ENCODE measurements at regions not wholly inside any gene's neighbourhood (a gene's known extent, or its start where the extent isn't known, plus 50 kb on each side); places are given as distances from the start of the nearest gene placed in this dataset.
"Not testable (repeated sequence)": the region's sequence is repeated elsewhere in the genome, so short reads cannot be mapped to it uniquely, and the experiment has no call there.

DNA sequence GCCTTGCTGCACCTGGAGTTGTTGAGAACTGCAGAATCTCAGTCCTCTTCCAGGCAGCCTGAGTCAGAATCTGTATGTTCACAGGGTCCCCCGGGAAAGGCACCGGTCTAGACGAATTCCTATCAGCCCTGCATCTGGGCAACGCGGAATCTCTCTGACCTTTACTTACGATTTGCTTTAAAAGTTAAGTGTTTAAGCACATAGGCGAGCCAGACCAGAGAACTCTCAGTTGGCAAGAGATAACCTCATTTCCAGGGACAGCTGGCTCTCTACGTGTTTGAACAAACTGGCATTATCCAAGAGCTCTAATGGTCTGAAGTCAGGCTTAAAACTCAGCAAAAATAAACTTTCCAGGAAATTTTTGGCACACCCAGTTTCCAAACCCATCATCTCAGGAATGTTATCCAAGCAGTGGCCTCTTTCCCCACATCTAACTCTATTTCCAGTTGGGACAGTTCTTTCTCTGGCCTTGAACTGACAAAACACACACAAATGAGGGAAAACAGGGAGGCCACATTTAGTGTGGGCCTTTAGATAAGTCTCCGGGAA lies 53.4 kb downstream of the HES1 start:
- peak; percentile 47 for DNase-seq

DNA sequence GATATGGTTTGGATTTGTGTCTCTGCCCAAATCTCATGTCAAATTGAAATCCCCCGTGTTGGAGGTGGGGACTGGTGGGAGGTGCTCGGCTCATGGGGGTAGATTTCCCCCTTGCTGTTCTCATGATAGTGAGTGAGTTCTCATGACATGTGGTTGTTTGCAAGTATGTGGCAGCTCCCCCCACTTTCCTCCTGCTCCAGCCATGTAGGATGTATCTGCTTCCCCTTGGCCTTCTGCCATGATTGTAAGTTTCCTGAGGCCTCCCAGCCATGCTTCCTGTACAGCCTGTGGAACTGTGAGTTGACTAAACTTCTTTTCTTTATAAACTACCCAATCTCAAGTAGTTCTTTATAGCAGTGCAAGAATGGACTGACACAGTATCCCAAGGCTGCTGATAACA lies 55.9 kb downstream of the HES1 start:
- DNase-seq = not testable (repeated sequence)

DNA sequence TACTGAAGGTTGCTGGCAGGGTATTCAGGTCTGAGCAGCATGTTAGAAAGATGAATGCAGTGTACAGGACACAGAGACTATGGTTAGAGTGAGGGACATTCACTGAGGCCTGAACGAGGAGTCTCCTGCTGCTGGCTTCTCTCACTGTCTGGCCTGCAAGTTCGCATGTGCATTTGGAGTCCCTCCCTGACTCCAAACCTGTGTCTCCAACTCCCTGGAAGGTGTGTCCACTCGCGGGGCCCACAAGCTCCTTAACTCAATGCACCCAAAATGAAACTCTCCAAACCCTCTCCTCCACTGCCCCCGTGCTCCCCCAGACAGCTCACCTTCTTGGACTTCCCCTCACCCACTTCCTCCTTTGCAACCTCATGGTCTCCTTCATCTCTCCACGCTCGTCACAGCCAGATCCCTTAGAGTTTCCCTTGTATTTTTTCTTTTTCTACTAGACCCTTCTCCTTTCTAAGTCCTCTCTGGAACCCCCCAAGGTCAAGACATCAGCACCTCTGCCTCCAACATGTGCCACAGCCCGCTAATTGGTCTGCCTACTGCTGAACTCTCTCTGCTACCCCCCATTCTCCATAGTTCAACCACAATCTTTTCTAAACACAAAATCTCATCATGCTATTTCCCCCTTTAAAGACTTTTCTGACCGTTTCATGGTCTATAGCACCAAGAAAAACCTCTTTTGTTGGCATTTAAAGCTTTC lies 58.3 kb downstream of the HES1 start:
- no peak for DNase-seq

DNA sequence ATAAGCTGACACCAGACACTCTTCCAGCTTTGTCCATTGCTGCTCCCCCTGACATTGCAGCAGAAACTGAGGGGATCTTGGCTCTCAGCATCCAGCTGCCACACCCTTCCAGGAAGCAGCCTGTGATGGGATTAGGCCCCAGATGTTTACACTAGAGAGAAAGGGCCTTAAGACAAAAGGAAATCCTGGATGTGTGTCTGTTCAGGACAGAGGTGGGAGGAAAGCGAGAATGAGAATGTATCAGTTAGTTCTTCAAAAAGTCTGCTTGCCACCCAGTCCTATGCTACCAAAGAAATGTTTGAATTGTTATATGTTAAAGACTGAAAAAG lies 58.8 kb downstream of the HES1 start:
- no peak for DNase-seq

DNA sequence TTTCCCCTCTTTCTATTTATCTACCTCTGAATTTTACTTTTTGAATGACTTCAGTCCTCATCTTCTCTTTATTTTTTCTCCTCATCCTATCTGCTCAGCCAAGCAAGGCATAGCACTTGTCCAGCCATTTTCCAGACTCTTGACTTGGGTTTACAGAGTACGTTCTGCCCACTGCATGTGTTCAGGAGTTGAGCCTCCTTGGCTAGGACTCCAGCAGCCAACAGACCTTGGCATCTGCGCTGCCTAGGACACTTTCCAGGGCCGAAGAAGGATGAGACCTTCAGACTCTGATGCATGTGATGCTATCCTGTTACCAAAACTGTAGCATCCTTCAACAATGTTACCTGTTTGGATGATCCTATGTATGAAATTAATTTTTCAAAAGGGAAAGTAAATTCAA lies 59.7 kb downstream of the HES1 start:
- DNase-seq = no peak

DNA sequence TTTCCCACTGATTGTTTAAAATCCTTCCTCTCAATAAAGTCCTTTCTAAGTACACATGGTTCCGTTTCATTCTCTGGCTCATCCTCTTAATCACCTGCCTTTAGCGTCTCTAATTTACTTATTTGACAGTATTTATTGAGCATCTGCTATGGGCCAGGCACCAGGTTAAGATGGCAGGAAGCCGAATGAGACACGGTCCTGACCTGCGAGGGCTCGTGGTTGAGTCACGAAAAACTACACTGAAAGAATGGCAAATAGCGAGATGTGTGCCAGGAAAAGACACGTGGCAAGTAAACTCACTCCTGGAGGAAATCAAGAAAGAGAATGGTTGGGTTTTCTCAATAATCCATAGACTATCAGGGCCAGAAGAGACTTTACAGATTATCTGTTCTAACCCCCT lies 60.9 kb downstream of the HES1 start:
- DNase-seq = no peak

DNA sequence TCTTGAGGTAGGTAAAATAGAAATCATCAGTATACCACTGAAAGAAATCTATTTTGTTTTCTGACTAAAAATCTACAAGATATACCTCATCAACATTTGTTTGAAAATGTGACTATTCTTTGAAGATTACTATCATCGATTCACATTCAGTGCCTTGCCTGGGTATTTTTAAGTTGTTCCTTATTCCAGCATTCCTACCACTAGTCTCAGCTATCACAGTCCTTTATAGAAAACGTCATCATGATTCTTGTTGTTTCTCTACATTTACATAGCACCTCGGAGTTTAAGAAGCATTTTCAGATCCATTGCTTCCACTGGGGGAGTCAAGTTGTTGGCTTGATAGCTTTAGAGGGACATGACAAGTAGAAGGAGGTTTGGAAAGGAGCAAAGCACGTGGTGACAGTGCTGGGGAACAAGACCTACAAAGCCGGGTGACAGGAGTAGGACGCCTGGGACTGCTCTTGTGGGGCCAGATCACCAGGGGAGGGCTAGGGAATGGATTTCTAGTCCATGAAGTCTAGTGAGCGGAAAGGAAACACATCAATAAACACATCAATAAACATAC lies 61.5 kb downstream of the HES1 start:
- no peak for DNase-seq

DNA sequence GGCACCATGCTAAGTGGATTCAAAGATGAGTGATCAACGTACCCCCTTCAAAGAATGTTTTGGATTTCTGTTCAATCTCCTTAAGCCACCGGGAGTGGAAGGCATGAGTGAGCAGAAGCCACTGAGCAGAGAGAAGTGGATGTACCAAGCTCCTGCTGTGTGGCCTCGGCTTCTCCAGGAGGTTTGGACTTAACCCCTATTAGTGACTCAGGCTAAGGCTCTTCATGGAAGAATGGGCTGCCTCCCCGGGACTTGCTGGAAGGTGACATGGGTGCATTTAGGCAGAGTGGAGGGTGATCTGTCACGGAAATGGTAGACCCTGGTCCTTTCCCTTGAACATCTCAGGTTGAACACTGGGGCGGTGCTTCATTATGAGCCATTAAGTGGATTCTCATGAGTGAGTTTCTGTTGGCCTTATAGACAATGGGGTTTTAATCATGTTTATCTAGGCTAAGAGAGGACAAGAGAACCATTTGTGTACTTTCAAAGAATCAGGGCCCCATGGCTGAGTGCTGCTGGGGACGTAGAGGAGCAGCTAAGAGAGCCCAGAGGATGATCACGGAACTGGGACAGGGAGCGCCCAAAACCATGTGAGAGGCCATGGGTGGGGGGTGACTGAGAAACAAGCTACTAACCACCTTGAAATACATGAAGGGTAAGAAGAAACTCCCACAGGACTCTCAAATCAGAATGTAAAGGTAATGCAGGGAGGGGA lies 62.2 kb downstream of the HES1 start:
- no peak for DNase-seq

DNA sequence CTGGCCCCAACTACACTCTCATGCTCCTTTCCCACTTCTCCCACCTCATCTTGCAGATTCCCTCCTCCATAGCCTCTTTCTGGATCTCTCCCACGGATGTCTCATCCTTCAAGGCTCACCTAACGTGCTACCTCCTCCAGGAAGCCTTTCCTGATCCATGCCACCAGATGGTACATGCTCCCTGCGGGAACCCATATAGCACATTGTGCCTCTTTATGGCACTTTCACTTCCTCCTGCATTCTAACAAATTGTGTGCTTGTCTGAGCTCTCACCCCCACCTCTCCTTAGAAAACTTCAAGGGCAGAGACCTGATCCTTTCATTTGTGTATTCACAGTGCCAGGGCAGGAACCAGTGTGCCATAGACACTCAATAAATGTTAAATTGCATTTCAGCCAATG lies 63.0 kb downstream of the HES1 start:
- DNase-seq = no peak

DNA sequence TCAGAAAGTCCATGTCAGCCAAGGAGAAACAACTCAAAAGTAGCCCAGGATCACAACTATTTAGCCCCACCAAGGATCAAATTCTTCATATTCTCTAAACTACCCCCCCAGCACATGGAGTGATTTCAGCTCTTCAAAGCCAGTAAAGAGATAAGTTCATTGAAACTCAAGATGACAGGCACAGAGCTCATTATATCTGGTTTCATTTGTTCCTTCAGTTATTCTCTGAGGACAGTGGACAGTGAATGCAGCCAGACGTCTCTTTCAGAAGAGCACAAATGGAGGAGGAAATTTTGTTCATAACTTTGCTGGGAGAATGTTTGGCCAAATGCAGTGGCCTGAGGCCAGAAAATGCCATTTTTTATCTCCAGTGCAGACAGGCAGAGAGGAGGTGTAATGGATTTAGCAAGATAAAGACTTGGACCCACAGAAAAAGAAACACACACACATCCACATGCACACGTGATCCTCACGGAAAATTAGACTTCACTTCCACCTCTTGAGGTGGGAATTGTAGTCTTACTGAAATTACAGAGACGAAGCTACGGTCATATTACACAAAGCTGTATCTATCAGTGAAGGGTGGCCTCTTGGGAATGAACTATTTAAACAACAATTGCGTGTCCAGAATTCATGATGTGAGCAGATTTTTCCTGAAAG lies 64.6 kb downstream of the HES1 start:
- DNase-seq = no peak

DNA sequence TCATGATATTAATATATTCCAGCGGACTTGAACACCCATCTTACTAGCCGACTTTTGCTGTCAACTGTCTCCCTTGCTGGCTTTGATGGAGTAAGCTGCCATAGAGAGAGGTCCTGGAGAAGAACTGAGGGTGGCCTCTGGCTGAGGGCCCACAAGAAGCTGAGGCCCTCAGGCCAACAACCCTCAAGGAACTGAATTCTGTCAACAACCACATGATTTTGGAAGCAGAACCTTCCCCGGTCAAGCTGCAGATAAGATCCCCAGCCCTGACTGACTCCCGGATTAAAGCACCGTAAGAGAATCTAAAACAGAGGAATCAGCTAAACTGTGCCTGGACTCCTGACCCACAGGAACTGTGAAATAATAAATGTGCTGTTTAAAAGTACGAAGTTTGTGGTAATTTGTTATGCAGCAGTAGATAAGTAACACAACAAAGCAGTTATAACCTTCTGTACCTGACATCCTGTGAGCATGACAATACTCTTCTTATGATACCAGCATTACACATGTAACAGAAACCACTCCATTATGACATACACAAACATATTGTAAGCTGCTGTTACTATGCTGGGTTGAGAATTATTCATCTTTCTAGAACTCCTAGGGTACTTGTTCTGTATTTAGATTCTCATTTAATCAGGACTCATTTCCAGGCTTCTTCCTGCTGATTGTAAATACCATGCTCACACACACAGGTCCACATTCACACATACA lies 66.2 kb downstream of the HES1 start:
- DNase-seq = no peak

DNA sequence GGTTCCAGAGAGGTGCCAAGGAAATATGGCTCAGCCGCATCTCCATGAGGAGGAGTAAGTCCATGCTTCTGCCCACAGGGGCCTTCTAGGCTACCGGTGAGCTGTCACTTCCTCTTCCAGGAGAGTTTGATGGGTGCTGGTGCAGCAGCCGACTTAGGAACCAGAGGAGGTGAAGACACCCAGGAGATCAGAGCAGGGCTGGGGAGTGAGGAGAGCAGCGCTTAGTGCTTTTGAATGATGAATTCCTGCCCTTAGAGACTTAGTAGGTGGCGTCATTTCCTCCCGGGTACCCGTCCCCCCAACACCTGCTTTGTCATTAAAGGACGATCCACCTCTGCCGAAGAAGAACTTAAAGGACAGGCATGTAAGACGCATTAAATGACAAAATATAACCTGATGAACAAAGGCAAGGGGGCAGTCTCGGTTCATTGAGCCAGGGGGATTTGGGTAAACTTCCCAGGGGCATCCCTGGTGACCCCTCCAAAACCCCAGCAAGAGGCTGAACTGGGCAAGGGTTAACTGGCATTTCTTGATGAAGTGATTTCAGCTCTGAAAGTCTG lies 67.6 kb downstream of the HES1 start:
- peak; percentile 57 for DNase-seq

DNA sequence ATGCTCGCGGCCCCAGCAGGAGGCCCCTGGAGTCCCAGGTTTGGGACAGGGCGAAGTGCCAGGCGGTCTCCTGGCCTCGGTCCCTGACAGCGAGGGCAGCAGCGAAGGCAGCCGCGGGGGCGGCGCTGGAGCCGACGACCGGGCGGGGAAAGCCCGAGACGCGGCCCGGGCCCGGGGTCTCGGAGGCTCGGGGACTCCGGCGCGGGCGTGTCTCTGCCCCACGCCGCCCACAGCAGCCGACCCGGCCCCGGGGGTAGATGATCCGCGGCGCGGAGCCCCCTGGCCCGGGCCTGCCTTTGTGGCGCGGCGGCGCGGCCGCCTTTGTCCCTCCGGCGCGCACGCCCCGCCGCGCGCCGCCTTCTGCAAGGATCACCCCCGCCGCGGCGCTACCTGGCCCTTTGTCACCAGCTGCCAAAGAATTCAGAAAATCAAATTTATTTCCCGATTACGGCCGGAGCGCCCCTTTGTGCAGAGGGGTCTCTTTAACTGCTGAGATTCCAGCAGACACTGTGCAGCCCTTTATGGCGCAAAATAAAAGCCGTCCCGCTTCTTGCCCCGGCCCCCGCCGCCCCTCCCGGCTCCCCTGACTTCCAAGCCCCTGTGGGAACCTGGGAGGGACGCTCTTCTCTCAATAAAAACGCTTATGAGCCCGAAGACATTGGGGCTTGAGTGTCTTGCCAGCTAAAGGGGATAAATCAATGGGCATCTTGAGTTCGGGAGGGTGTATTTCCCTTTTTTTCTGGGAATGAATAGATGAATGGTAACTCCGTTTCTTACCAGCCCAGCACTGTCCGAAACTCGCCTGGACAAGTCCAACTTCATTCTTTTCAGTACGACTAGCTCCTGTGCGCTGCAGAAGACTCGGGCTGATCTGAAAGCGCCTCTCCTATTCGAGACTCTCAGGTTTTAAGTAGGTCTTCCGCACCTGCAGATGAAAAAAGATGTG lies 68.4 kb downstream of the HES1 start:
- DNase-seq = peak; percentile 71

DNA sequence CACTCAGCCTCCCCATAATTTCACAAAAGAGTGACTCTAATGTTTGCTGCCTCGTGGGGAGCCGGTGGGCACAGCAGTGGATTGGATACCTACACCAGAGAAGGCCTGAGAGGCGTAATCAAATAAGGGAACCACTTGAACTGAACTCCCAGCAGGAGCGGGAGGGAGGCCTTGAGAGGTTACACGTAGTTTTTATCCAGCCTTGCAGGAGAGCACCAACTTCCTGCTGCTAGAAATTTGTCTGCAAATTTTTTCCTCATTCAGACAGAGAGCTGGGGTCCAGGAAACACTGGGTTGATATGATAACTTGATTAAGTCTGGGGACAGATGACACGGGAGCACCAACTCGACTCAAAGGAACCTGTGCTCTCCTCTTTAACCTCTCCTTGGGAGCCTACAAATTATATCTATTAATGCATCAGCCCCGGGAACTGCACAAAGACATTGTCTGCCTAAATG lies 69.8 kb downstream of the HES1 start:
- peak; percentile 82 for DNase-seq

DNA sequence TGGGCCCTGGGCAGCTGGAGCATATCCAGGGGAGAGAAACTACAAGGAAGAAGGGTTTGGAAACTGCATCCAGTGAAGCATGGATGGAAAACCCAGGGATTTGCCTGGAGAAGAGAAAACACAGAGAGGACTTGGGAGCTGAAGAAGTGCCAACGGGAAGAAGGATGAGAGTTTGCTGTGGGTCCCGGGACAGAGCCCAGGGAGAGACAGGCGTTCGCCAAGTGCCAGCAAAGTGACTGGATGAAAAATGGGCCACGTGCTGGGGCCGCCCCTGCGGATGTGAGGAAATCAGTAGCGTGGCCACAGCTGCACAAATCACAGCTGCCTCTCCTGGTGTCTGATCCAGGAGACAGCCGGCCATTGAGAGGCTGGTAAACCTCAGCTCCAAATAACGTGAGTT lies 70.4 kb downstream of the HES1 start:
- DNase-seq = peak; percentile 50

DNA sequence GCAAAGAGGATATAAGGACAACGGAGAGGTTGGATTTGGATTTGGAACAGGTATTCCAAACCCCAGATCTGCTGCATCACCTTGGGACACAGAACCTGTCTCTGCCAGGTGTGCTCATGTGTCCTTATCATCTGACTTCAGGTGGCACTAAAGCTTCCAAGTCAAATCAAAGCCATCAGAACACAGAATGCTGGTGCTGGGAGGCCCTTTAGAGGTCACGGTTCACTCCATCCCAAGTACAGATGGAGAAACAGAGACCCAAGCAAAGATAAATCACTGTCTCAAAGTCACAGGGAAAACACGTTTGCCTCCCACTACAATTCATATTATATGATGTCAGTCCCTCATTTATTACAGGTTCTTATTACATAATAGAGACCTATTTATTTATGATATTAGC lies 72.8 kb downstream of the HES1 start:
- DNase-seq = no peak

DNA sequence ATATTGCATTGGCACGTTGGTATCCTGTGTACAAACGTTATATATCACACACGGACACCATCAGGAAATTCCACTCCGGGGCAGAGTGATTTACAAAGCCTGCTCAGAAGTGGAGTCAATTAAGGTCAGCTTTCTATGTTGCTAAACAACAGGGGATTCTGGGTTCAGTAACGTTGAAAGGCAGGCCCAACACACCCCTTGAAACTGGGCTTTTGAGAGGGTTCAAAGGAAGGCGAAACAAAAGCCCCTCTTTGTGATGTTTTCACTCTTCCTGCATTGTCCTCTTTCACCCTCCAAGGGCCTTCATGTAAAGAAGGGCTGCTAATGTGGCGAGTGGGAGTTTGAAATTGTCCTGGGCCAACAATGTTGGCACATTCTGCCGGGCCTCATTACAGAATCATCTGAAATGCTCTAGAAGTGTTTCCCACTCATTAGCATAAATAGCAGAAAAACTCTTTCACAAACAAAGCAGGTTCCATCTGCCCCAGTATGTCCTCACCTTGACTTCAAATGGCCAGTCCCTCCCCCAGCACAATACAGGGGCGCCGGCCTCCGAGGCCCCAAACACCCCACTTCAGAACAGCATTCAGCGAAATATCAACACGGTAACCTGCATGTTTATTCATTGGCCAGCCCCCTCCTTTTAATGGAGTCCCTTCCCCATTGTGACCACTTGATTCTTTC lies 76.4 kb downstream of the HES1 start:
- peak; percentile 63 for DNase-seq

DNA sequence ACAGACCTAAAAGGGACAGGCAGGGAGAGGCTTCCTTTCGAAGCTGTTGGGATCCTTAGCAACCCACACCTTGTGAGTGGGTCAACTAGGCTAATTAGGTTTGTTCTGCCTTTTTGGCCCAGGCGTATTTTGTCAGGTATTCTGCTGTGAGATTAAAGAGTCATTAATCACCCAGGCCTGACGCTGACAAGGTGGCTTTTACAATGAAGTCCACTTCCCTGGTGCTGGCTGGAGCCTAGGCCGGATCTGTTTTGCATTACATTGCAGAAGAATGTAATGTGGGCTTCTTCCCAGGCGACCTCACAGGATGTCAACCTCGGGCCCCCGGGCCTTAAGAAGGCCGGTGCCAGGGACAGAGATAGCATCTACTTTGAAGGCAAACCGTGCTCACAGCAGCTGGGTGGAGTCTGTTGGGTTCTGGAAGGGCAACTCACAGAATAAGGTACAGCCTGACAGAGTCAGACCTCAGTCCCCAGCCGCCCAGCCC lies 76.9 kb downstream of the HES1 start:
- DNase-seq = no peak

DNA sequence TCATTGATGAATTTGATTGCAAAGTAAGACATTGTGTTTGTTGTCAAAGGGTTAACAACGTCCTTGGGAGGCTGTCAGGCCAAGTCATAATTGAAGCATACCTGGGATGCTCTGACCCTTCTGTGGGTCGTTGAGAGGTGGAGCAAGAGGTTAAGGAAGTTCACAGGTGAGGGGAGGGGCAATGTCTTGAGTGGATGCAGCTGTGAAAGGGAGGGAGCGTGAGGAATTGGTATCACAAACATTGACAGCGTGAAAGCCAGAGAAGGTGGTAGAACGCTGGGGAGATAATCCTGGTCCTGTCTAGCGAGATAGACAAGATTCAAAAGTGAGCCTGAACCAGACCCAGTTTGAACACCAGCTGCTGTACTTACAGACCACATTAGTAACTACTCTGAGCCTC lies 79.4 kb downstream of the HES1 start:
- DNase-seq = no peak

DNA sequence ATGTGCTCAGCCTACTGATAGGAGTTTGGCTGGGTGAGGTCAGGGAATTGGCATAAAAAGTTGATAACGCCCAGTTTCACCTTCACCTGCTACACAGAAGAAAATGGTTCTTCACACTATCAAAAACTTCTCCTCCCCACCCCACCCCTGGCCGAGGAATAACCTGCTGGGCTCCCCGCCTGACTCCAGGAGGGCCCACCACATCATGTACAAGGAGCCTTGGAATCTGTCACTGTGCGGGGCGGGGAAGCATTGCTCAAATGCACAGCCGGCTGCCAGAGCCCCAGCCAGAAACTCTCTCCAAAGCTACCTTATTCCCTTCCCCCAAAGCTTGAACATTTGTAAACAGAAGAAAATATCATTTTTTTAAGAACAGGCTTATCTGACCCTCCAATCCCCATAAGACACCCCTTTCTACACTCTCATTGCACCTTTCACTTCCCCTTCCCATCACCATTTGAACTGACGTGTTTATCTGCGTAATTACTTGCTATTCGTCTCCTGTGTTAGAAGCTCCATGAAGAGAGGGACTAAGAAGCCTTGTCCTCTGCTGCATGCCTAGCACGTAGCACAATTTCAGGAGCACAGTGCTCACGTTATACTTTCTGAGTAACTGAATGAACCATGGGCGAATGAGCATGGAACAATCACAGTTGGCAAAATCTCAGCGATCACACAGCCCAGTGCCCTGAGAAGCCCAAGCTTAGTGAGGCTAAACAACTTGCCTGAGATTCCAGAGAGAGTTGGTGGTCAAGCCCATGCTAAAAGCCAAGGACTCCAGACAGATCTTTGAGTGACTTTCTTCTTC lies 82.9 kb downstream of the HES1 start:
- no peak for DNase-seq

Measured in eye (tissue), 1 donor.